GM12872 (cell line): ENCODE measurements at regions not wholly inside any gene's neighbourhood (a gene's known extent, or its start where the extent isn't known, plus 50 kb on each side); places are given as distances from the start of the nearest gene placed in this dataset.

Experiments
- TF ChIP-seq, protein P1 (sequence below): IDR thresholded peaks from 3 replicates; pipeline ENCODE4 v1.5.1; 2011; ENCODE audit warnings: low read depth, mild to moderate bottlenecking, low read length, moderate library complexity; ENCODE audit not compliant: insufficient read depth

DNA sequence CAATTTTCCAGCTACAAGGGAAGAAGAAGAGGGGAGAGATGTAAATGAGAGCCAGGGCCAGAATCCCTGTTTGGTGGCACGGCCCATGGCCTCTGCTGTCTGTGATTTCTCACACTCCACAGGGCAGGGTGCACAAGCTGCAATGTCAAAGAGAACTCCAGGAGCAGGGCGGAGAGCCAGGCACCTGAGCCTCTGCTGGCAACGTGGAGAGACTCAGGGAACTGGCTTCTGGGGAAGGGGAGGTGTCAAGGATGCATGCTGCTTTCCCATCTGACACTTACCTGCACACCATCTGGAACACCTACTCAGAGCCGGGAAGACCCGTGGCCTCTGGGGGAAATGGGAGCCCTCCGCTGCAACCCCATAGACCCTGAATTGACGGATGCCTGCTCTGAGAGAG, 507.5 kb upstream of the NR2F2 start:
- TF ChIP-seq, protein P1, sequence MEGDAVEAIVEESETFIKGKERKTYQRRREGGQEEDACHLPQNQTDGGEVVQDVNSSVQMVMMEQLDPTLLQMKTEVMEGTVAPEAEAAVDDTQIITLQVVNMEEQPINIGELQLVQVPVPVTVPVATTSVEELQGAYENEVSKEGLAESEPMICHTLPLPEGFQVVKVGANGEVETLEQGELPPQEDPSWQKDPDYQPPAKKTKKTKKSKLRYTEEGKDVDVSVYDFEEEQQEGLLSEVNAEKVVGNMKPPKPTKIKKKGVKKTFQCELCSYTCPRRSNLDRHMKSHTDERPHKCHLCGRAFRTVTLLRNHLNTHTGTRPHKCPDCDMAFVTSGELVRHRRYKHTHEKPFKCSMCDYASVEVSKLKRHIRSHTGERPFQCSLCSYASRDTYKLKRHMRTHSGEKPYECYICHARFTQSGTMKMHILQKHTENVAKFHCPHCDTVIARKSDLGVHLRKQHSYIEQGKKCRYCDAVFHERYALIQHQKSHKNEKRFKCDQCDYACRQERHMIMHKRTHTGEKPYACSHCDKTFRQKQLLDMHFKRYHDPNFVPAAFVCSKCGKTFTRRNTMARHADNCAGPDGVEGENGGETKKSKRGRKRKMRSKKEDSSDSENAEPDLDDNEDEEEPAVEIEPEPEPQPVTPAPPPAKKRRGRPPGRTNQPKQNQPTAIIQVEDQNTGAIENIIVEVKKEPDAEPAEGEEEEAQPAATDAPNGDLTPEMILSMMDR, result no peak

DNA sequence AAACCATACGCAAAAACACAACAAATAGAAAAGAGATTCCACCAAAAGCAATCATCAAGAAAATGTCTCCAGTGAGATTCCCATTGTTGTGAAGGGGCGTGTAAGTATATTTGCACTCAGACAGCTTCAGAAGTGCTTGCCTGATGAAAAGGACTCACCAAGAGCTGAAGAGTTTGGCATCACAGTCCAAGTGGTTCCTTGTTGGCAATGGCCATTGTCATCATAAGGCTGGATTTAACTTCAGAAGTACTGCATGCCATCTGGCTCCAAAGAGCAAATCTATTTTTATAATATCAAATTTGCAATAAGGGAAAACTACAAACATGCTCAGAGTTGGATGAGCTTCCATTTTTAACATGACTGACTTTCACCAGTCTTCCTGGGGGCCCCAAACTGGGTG, 505.3 kb upstream of the NR2F2 start:
- TF ChIP-seq, protein P1, result no peak

DNA sequence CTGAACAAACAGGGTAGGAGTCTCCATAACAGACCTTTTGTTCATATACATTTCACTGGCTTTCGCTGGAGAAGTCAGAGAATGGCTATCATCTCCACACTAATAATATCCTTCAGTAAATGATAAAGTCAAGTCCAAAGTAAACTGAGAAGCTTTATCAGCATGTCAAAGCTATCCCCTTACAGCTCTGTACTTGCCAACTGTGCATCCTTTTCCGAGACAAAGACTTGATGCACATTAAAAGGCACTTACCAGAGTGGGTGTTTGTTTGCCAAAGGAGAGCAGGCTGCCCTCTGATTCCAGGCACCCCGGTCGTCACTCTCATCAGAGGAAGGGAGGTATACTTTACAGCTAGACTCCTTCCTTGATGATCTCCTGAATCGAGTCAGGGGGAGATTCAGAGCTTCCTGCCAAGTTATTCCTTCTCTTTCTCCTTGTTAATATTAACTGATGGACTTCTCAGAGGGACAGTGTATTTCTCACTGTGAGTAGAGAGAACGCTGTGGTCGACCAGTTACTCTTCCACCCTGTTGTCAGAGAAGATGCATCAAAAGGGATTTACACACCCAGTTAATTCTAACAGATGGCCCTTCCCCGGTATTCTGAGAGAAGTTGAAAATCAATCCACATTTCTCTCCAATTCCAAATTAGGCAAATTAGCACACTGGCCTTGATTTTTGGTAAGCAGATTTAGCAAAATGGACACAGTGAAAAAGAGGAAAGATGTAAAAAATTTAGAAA, 504.7 kb upstream of the NR2F2 start:
- TF ChIP-seq, protein P1, result no peak

- TF ChIP-seq, protein P1, result no peak
Observed at GRCh38 chr15:95826412-95827195, 503.9 kb upstream of the NR2F2 start.

DNA sequence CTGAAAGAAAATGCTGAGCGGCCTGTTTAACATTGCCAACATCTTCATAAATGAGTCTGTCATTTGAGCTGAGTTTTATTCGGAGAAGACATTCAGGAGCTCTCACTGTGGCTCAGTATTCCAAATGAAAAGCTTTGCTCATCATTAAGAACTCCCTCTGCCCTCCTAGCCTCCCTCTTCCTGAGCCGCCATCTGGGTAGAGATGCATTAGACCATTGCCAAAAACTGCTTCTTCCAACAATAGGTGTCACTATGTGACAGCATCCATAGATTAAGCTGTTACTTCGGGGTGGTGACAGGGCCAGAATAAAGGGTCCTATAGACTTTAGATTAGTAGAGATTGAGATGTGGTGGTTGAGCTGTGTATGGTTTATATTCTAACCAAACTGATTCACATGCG, 501.4 kb upstream of the NR2F2 start:
- TF ChIP-seq, protein P1, result no peak

DNA sequence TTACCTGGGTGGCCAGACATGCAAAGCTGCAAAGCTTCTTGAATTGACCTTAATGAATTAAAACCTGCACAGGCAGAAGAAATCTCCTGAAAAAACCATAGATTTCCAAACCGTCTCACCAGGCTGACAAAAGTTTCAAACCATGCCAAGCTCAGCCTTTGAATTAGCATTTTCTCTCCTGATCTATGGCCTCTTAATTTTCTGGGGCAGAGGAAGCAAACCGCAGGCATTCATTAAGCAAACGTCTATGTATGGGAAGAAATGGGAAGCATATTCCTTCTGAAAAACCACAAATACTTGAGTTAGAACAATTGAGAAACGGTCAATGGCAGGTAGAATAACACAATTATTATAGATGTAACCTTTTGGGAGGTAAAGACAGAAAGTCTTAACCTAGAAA, 500.2 kb upstream of the NR2F2 start:
- TF ChIP-seq, protein P1, result no peak

DNA sequence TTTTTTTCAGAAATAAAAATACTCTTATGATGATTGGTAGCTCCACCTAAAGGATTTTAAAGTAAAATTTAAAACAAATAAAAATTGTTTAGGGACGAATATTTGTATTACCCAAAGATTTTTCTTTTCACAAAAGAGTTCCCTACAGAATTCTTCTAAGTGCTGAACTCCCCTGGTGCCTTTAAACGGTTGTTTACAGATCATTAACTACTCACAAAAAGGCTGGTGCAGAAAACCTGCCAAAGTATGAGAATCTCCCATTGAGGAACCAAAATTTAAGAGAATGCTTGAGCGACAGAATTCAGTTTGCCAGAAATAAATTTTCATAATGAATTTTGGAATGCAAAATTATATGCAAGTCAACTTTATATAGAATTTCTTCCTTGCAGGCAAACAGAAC, 497.8 kb upstream of the NR2F2 start:
- TF ChIP-seq, protein P1, result no peak
